ENCODE measurements at regions not wholly inside any gene's neighbourhood (a gene's known extent, or its start where the extent isn't known, plus 50 kb on each side); places are given as distances from the start of the nearest gene placed in this dataset.

DNA sequence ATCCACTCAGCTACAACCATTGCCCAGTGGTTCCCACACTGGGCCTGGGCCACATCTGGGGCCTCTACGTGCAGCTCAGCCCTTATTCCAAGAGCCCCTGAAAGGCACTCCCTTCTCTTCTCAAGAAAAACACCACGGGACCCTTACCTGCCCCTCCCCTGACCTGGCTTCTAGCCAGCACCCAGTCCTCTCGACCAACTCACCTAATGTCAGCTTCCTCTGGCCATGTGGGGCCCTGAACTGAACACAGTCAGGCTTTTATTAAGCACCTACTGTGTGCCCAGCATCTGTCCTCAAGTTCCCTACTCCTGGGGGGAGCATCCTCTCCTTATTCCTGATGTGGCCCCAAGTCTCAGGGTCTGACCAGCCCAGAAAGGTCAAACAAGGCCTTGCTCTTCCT is 208.4 kb downstream of the MATN1 start:
- no peak for TF ChIP-seq POLR2A (IDR thresholded peaks at IDR 0.05; ENCODE audit: low read depth, low read length)
- TF ChIP-seq POLR2AphosphoS5 (IDR thresholded peaks at IDR 0.05; ENCODE audit: low read depth, low read length): no peak
